ENCODE measurements at regions not wholly inside any gene's neighbourhood (a gene's known extent, or its start where the extent isn't known, plus 50 kb on each side); places are given as distances from the start of the nearest gene placed in this dataset.

DNA sequence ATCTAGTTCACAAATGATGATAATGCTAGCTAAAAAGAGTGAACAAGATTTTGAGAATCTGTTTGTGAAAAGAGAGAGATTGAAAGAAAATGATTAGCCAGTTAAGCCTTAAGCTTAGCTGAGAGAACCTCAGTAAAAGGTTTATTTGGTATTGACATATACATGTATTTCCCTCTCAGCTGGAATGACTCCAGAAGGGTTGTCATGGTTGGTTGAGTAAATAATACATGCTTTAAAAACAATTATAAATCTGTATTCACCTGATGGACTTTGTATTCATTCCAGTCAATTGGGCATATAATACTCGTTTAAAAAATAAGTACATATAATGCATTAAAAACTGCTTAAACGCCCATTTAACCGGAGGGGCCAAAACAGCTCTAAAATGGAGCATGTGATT lies 181.4 kb downstream of the GRB14 start:
- no peak for TF ChIP-seq EZH2phosphoT487 (IDR thresholded peaks at IDR 0.05; ENCODE audit: low read depth)
- TF ChIP-seq, protein P1, sequence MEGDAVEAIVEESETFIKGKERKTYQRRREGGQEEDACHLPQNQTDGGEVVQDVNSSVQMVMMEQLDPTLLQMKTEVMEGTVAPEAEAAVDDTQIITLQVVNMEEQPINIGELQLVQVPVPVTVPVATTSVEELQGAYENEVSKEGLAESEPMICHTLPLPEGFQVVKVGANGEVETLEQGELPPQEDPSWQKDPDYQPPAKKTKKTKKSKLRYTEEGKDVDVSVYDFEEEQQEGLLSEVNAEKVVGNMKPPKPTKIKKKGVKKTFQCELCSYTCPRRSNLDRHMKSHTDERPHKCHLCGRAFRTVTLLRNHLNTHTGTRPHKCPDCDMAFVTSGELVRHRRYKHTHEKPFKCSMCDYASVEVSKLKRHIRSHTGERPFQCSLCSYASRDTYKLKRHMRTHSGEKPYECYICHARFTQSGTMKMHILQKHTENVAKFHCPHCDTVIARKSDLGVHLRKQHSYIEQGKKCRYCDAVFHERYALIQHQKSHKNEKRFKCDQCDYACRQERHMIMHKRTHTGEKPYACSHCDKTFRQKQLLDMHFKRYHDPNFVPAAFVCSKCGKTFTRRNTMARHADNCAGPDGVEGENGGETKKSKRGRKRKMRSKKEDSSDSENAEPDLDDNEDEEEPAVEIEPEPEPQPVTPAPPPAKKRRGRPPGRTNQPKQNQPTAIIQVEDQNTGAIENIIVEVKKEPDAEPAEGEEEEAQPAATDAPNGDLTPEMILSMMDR (IDR thresholded peaks at IDR 0.05; ENCODE audit: low read depth, low read length): no peak
- no peak overlapping the region for H3K27ac ChIP-seq (ENCODE audit: low read length)

DNA sequence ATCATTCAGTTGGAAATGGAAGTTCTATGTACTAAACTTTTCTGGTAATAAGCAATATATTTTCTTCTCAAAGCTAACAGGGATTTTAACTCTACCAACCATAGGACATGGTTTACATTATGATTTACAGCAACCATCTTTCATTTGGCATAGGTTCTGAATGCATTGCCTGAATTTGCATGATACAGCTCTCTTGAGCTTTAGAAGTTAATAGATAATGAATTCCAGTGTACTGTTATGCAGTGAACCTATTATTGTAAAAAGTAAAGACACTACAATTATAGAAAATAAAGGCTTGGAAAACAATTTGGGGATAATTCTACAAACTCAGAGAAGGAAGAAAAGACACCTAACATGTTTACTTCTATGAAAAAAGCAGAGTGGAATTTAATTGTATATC lies 182.0 kb downstream of the GRB14 start:
- no peak overlapping the region for H2AFZ ChIP-seq (ENCODE audit: low read depth, low read length)
- H3K9me3 ChIP-seq (ENCODE audit: insufficient read depth, low read length): no peaks in the 10 kb centered on the region
- TF ChIP-seq, protein P1 (IDR thresholded peaks at IDR 0.05; ENCODE audit: low read depth, low read length): no peak
- TF ChIP-seq EZH2phosphoT487 (IDR thresholded peaks at IDR 0.05; ENCODE audit: low read depth): no peak
- no peaks in the 10 kb centered on the region for H3K36me3 ChIP-seq (replicated peaks; ENCODE audit: low read depth, low read length)
- no peak overlapping the region for H3K9ac ChIP-seq (ENCODE audit: low read length)
- H3K4me3 ChIP-seq (ENCODE audit: low read length): no peak overlapping the region
- H3K27ac ChIP-seq (ENCODE audit: low read length): no peak overlapping the region
- no peaks in the 10 kb centered on the region for H3K27me3 ChIP-seq (ENCODE audit: low read depth, low read length)
- H3K4me2 ChIP-seq (ENCODE audit: low read length): no peak overlapping the region
- no peaks in the 10 kb centered on the region for H4K20me1 ChIP-seq (ENCODE audit: insufficient read depth, low read length)
- peaks cover 7% of the 10 kb centered on the region for H3K4me1 ChIP-seq (ENCODE audit: low read length)
- H3K79me2 ChIP-seq (ENCODE audit: low read length): no peaks in the 10 kb centered on the region

More for the DNA sequence above, 181.4 kb downstream of the GRB14 start:
- no peaks in the 10 kb centered on the region for H3K27me3 ChIP-seq (ENCODE audit: low read depth, low read length)
- no peaks in the 10 kb centered on the region for H3K9me3 ChIP-seq (ENCODE audit: insufficient read depth, low read length)
- no peaks in the 10 kb centered on the region for H3K36me3 ChIP-seq (replicated peaks; ENCODE audit: low read depth, low read length)
- no peaks in the 10 kb centered on the region for H4K20me1 ChIP-seq (ENCODE audit: insufficient read depth, low read length)
- H3K4me3 ChIP-seq (ENCODE audit: low read length): no peak overlapping the region
- no peak overlapping the region for H3K9ac ChIP-seq (ENCODE audit: low read length)
- no peaks in the 10 kb centered on the region for H3K79me2 ChIP-seq (ENCODE audit: low read length)
- peaks cover 7% of the 10 kb centered on the region for H3K4me1 ChIP-seq (ENCODE audit: low read length)
- no peak overlapping the region for H2AFZ ChIP-seq (ENCODE audit: low read depth, low read length)
- no peak overlapping the region for H3K4me2 ChIP-seq (ENCODE audit: low read length)

DNA sequence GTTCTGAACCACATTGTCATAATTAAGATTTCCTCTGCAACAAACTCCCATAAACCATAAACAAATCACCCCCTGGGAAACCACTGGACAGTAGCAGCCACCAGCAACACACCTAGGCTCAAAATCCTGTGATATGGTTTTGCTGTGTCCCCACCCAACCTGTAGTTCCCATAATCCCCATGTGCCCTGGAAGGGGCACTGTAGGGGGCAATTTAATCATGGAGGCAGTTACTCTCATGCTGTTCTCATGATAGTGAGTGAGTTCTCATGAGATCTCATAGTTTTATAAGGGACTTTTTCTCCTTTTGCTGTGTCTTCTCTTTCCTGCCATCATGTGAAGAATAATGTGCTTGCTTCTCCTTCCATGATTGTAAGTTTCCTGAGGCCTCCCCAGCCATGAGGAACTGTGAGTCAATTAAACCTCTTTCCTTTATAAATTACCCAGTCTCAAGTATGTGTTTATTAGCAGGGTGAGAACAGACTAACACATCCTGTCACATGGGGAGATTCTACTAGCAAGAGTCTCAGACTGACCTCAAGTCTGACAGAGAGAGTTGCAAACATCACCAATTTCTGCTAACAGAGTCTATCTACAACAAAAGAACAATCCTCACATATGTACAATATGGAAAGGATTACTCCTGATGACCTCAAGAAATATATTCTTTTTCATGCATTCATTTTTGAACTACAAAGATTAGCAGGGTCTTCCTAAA lies 182.6 kb downstream of the GRB14 start:
- Histone ChIP-seq H4K20me1 (ENCODE audit: insufficient read depth, low read length) (no peaks in the 10 kb centered on the region), H3K36me3 (replicated peaks; ENCODE audit: low read depth, low read length) (no peaks in the 10 kb centered on the region), H2AFZ (ENCODE audit: low read depth, low read length) (no peak overlapping the region), H3K4me3 (ENCODE audit: low read length) (no peak overlapping the region), H3K9me3 (ENCODE audit: insufficient read depth, low read length) (no peaks in the 10 kb centered on the region), H3K4me1 (ENCODE audit: low read length) (peaks cover 7% of the 10 kb centered on the region), H3K27me3 (ENCODE audit: low read depth, low read length) (no peaks in the 10 kb centered on the region), H3K9ac (ENCODE audit: low read length) (no peak overlapping the region), H3K79me2 (ENCODE audit: low read length) (no peaks in the 10 kb centered on the region), H3K27ac (ENCODE audit: low read length) (no peak overlapping the region), H3K4me2 (ENCODE audit: low read length) (no peak overlapping the region)
- TF ChIP-seq EZH2phosphoT487 (IDR thresholded peaks at IDR 0.05; ENCODE audit: low read depth): no peak
- TF ChIP-seq, protein P1 (IDR thresholded peaks at IDR 0.05; ENCODE audit: low read depth, low read length): no peak

- no peak overlapping the region for H3K4me2 ChIP-seq (ENCODE audit: low read length)
- H3K9me3 ChIP-seq (ENCODE audit: insufficient read depth, low read length): no peaks in the 10 kb centered on the region
- H3K27ac ChIP-seq (ENCODE audit: low read length): no peak overlapping the region
- 0 out of 2 replicates have a peak, but pooled peaks cover under 1% of the 10 kb centered on the region for H3K4me1 ChIP-seq (ENCODE audit: low read length)
- H3K4me3 ChIP-seq (ENCODE audit: low read length): no peak overlapping the region
- H3K9ac ChIP-seq (ENCODE audit: low read length): no peak overlapping the region
- no peak overlapping the region for H2AFZ ChIP-seq (ENCODE audit: low read depth, low read length)
- H3K79me2 ChIP-seq (ENCODE audit: low read length): no peaks in the 10 kb centered on the region
- no peaks in the 10 kb centered on the region for H3K36me3 ChIP-seq (replicated peaks; ENCODE audit: low read depth, low read length)
- no peaks in the 10 kb centered on the region for H4K20me1 ChIP-seq (ENCODE audit: insufficient read depth, low read length)
- no peaks in the 10 kb centered on the region for H3K27me3 ChIP-seq (ENCODE audit: low read depth, low read length)
- no peak for TF ChIP-seq EZH2phosphoT487 (IDR thresholded peaks at IDR 0.05; ENCODE audit: low read depth)
- TF ChIP-seq, protein P1 (IDR thresholded peaks at IDR 0.05; ENCODE audit: low read depth, low read length): no peak
These were observed 185.2 kb downstream of the GRB14 start for GRCh38 chr2:164436131-164436530.
